K562 (cell line): ENCODE measurements at regions not wholly inside any gene's neighbourhood (a gene's known extent, or its start where the extent isn't known, plus 50 kb on each side); places are given as distances from the start of the nearest gene placed in this dataset.

ENCODE experiments used
- ATAC-seq: fragments of 200-7000 bp; cut with Tn5 transposase; 3 replicates; pipeline ENCODE4 v1.9.1; 2020; ENCODE audit warnings: moderate library complexity
- BruUV-seq: library from RNA; stranded (reverse); fragments of 400-500 nt; replicated peaks from 2 replicates; lab custom pipeline; 2021; lab: Mats Ljungman, UMichigan
- CTCF ChIA-PET: fragments of 300-600 bp; formaldehyde crosslinking; extraction: SDS; loops from one replicate; lab custom pipeline; 2021; ENCODE audit warnings: low intra/inter-chr PET ratio; lab: Yijun Ruan, JAX
- POLR2A ChIA-PET: fragments of 300-600, 350-650 bp; sonication (Branson Sonifier 250); formaldehyde crosslinking; extraction: SDS; loops from one replicate; lab custom pipeline; 2021; ENCODE audit warnings: antibody characterized with exemption, inconsistent platforms; lab: Yijun Ruan, JAX
- DNase-seq, 4 experiments: peaks; one replicate each; pipeline versions ENCODE4 v3.0.0 to v3.0.0-alpha.2; 2011 to 2018; ENCODE audit warnings: low spot score in 3 of 4, mixed read lengths in 3 of 4; ENCODE audit errors: extremely low read depth in 1 of 4
- FAIRE-seq: peaks from 2 replicates; lab custom pipeline; 2011; peaks lifted over from hg19 to GRCh38; lab: Jason Lieb, UNC
- H2AFZ ChIP-seq: 2 replicates; pipeline ENCODE4 v1.6.0; 2011; ENCODE audit warnings: low read depth, low read length, control low read depth, inconsistent platforms
- H3K27ac ChIP-seq: fragments of 200-600 bp; 3 replicates; pipeline ENCODE4 v1.8.0; 2011; ENCODE audit warnings: low read depth, mild to moderate bottlenecking, control low read depth, inconsistent platforms, low read length, moderate library complexity, mixed read lengths; ENCODE audit errors: extremely low read depth
- H3K27me3 ChIP-seq, 2 experiments: fragments of 300-600 bp in 1 of 2; 2 replicates in 1 of 2; 3 replicates in 1 of 2; pipeline versions ENCODE4 v1.6.0 to v1.8.0; 2011; ENCODE audit warnings: inconsistent platforms in 2 of 2, low read length in 2 of 2, mild to moderate bottlenecking in 1 of 2, mixed read lengths in 1 of 2, moderate library complexity in 1 of 2; ENCODE audit not compliant: control insufficient read depth in 2 of 2, insufficient read depth in 2 of 2
- H3K36me3 ChIP-seq: fragments of 300-600 bp; 3 replicates; pipeline ENCODE4 v1.8.0; 2011; ENCODE audit warnings: mild to moderate bottlenecking, low read length, inconsistent platforms; ENCODE audit not compliant: control insufficient read depth, insufficient read depth
- H3K4me1 ChIP-seq, 2 experiments: fragments of 200-600 bp in 1 of 2; replicated peaks in 1 of 2; 2 replicates in 1 of 2; 3 replicates in 1 of 2; pipeline versions ENCODE4 v1.5.1 to v1.8.0; 2011; ENCODE audit warnings: inconsistent platforms in 2 of 2, low read length in 2 of 2, mild to moderate bottlenecking in 1 of 2, mixed read lengths in 1 of 2, moderate library complexity in 1 of 2; ENCODE audit not compliant: control insufficient read depth in 2 of 2, insufficient read depth in 2 of 2
- H3K4me2 ChIP-seq: 2 replicates; pipeline ENCODE4 v1.6.1; 2011; ENCODE audit warnings: low read length, control low read depth, inconsistent platforms, mixed read lengths; ENCODE audit not compliant: insufficient read depth
- H3K4me3 ChIP-seq: fragments of 200-600 bp; sonication (generic), shearing (Covaris generic); 2 replicates; pipeline ENCODE4 v1.5.1; 2016; ENCODE audit warnings: control low read depth, inconsistent platforms
- H3K79me2 ChIP-seq: fragments of 200-600 bp; 3 replicates; pipeline ENCODE4 v1.8.0; 2011; ENCODE audit warnings: low read length, inconsistent platforms; ENCODE audit not compliant: control insufficient read depth, insufficient read depth
- H3K9ac ChIP-seq, 2 experiments: 2 replicates each; pipeline versions ENCODE4 v1.6.0 to v1.6.1; 2011; ENCODE audit warnings: low read depth in 2 of 2, low read length in 2 of 2, control low read depth in 1 of 2, inconsistent platforms in 1 of 2, mild to moderate bottlenecking in 1 of 2, mixed read lengths in 1 of 2; ENCODE audit not compliant: insufficient read depth in 1 of 2
- H3K9me1 ChIP-seq: one replicate; pipeline ENCODE4 v1.6.0; 2011; ENCODE audit warnings: inconsistent platforms, mild to moderate bottlenecking, low read length, moderate library complexity; ENCODE audit not compliant: control insufficient read depth, insufficient read depth
- H3K9me3 ChIP-seq: replicated peaks from 2 replicates; pipeline ENCODE4 v1.5.1; 2011; ENCODE audit warnings: low read depth, low read length, inconsistent platforms; ENCODE audit not compliant: control insufficient read depth, insufficient read depth
- H4K20me1 ChIP-seq: replicated peaks from 2 replicates; pipeline ENCODE4 v1.6.1; 2011; ENCODE audit warnings: low read length, inconsistent platforms, mixed read lengths; ENCODE audit not compliant: control insufficient read depth, insufficient read depth
- CBX2 ChIP-seq: fragments of 200-600 bp; sonication (generic); IDR thresholded peaks from one replicate; pipeline ENCODE4 v1.6.1; 2012; ENCODE audit warnings: mild to moderate bottlenecking, low read length, inconsistent platforms; ENCODE audit not compliant: insufficient read depth, poor library complexity, severe bottlenecking
- CBX8 ChIP-seq: fragments of 200-600 bp; sonication (generic); IDR thresholded peaks from 2 replicates; pipeline ENCODE4 v1.6.1; 2012; ENCODE audit warnings: borderline replicate concordance, mixed run types, low read depth, mild to moderate bottlenecking, moderate library complexity, mixed read lengths, low read length, control low read depth, inconsistent platforms; ENCODE audit not compliant: poor library complexity, severe bottlenecking; ENCODE audit errors: extremely low read depth
- CSDE1 ChIP-seq, 2 experiments: fragments of 450-650 bp; IDR thresholded peaks; 2 replicates each; pipeline ENCODE4 v1.6.1; 2016; ENCODE audit warnings: mild to moderate bottlenecking in 1 of 2
- FOXA1 ChIP-seq: fragments of 450-650 bp; IDR thresholded peaks from 2 replicates; pipeline ENCODE4 v1.6.1; 2016; ENCODE audit warnings: mild to moderate bottlenecking, borderline replicate concordance
- GTF2E2 ChIP-seq: fragments of 200-800 bp; sonication (Bioruptor generic); IDR thresholded peaks from 2 replicates; pipeline ENCODE4 v1.6.1; 2016; ENCODE audit warnings: missing genetic modification characterization, missing compliant biosample characterization
- HCFC1 ChIP-seq: IDR thresholded peaks from 2 replicates; pipeline ENCODE4 v1.6.1; 2012; ENCODE audit warnings: low read depth, low read length, improper control_type of control experiment
- RB1 ChIP-seq: fragments of 450-650 bp; IDR thresholded peaks from 2 replicates; pipeline ENCODE4 v1.6.1; 2017; ENCODE audit warnings: low read depth, mild to moderate bottlenecking
- SMARCA4 ChIP-seq: fragments of 450-650 bp; IDR thresholded peaks from 2 replicates; pipeline ENCODE4 v1.6.1; 2016
- ZNF165 ChIP-seq: fragments of 250-450 bp; sonication (Bioruptor Pico); IDR thresholded peaks from 2 replicates; pipeline ENCODE4 v1.4.0; 2020; ENCODE audit warnings: borderline replicate concordance
- WGBS: fragments of 100-300 bp; shearing (Covaris generic); methylation state at CpG from one replicate; pipeline ENCODE4 v1.1.6; 2016; ENCODE audit warnings: low coverage, mixed read lengths; ENCODE audit not compliant: insufficient coverage; ENCODE audit errors: missing lambda C conversion rate; 5-methylcytosine and 5-hydroxymethylcytosine counted together
- in situ Hi-C: fragments of 300-500 bp; cut with MboI; formaldehyde crosslinking; loops from 4 replicates; pipeline ENCODE4 v1.15.0; 2018; ENCODE audit warnings: inconsistent platforms, mixed read lengths
- intact Hi-C: fragments of 100-400 bp; cut with micrococcal nuclease; formaldehyde crosslinking; loops from 2 replicates; pipeline ENCODE4 v1.14.2; 2022

GRCh38 chr17:12422651-12423050 is 243.0 kb upstream of the MYOCD start:
- Histone ChIP-seq H3K4me2 (no peak overlapping the region), H4K20me1 (no peaks in the 10 kb centered on the region), H3K9me1 (no peaks in the 10 kb centered on the region), H3K9ac (no peak overlapping the region), H3K79me2 (no peaks in the 10 kb centered on the region), H3K4me1 (no peaks in the 10 kb centered on the region), H3K36me3 (no peaks in the 10 kb centered on the region), H3K27ac (no peak overlapping the region), H3K4me3 (no peak overlapping the region), H2AFZ (no peak overlapping the region), H3K9me3 (no peaks in the 10 kb centered on the region), H3K27me3 (no peaks in the 10 kb centered on the region; a peak in 1 of 5 replicates)
- ATAC-seq = no peak
- POLR2A ChIA-PET = interaction anchor here (0.6 kb wide), 1 partner anchor 176 kb away, joined by 3 read pairs; no protein-coding TSS in a partner anchor
- no peak for FAIRE-seq
- TF ChIP-seq GTF2E2 (tag) (no peak), CBX8 (no peak), ZNF165 (CRISPR knock-in tag) (no peak), CBX2 (no peak), RB1 (no peak), CSDE1 (IDR thresholded peaks at IDR 0.05) (no peak), HCFC1 (no peak), FOXA1 (no peak), SMARCA4 (no peak)
- intact Hi-C loops = no loop called here
- in situ Hi-C loops = no loop called here
- CTCF ChIA-PET = no interaction called here
- 0% methylated on average over 10 of the region's 13 CpGs for WGBS
- no peak for DNase-seq
- no TSS peak for BruUV-seq
